Testis (tissue), 2 donors: ENCODE measurements at regions not wholly inside any gene's neighbourhood (a gene's known extent, or its start where the extent isn't known, plus 50 kb on each side); places are given as distances from the start of the nearest gene placed in this dataset.

Source experiments
- DNase-seq: peaks from one replicate; pipeline ENCODE4 v3.0.0-alpha.2; 2019
- H3K27ac ChIP-seq, 2 donors: fragments of 200-600 bp; sonication (generic); one replicate each; pipeline ENCODE4 v1.5.1; 2019
- H3K27me3 ChIP-seq: fragments of 200-600 bp; sonication (generic); one replicate; pipeline ENCODE4 v1.5.1; 2019
- H3K36me3 ChIP-seq: fragments of 200-600 bp; sonication (generic); one replicate; pipeline ENCODE4 v1.5.1; 2017; ENCODE audit warnings: low read depth; ENCODE audit errors: missing control alignments
- H3K4me1 ChIP-seq: fragments of 200-600 bp; sonication (generic); one replicate; pipeline ENCODE4 v1.5.1; 2019
- H3K4me3 ChIP-seq, 2 donors: fragments of 200-600 bp; sonication (generic); one replicate each; pipeline ENCODE4 v1.5.1; 2017 to 2019
- H3K9me3 ChIP-seq: fragments of 200-600 bp; sonication (generic); one replicate; pipeline ENCODE4 v1.5.1; 2017
- CTCF ChIP-seq, 3 experiments: fragments of 450-650 bp in 2 of 3; fragments of 200-600 bp in 1 of 3; sonication (generic) in 1 of 3; IDR thresholded peaks; one replicate each; pipeline ENCODE4 v1.5.1; 2016 to 2019; ENCODE audit warnings: antibody characterized with exemption in 3 of 3, mild to moderate bottlenecking in 2 of 3, moderate library complexity in 1 of 3
- POLR2A ChIP-seq: fragments of 450-650 bp; IDR thresholded peaks from one replicate; pipeline ENCODE4 v1.6.1; 2017; ENCODE audit warnings: antibody characterized with exemption, mild to moderate bottlenecking, moderate library complexity
- WGBS, 2 donors: methylation state at CpG; one replicate each; pipeline ENCODE4 v1.1.5; 2018; 5-methylcytosine and 5-hydroxymethylcytosine counted together
- intact Hi-C: fragments of 100-400 bp; cut with DNase I; formaldehyde crosslinking; loops from one replicate; pipeline ENCODE4 v1.15.1; 2023; ENCODE audit warnings: low total_unique reads

GRCh38 chr1:29876441-29876840, 640.1 kb downstream of the PTPRU start:
- TF ChIP-seq POLR2A, result no peak

GRCh38 chr1:29875557-29876028, 639.3 kb downstream of the PTPRU start:
- TF ChIP-seq CTCF (IDR thresholded peaks at IDR 0.05) (no peak), POLR2A (no peak)
- no peaks in the 10 kb centered on the region for H3K27me3 ChIP-seq
- H3K4me1 ChIP-seq, result no peaks in the 10 kb centered on the region
- no peaks in the 10 kb centered on the region for H3K9me3 ChIP-seq
- 49 to 50% methylated on average over 2 of the region's 2 CpGs for WGBS, 2 donors
- intact Hi-C loops, result no loop called here
- H3K27ac ChIP-seq, result no peak overlapping the region
- no peaks in the 10 kb centered on the region for H3K36me3 ChIP-seq
- H3K4me3 ChIP-seq, result no peak overlapping the region
- no peak for DNase-seq

More at GRCh38 chr1:29876441-29876840, 640.1 kb downstream of the PTPRU start:
- DNase-seq, result no peak
- Histone ChIP-seq H3K4me3 (no peak overlapping the region), H3K9me3 (no peaks in the 10 kb centered on the region), H3K36me3 (no peaks in the 10 kb centered on the region), H3K27ac (no peak overlapping the region), H3K27me3 (no peaks in the 10 kb centered on the region), H3K4me1 (no peaks in the 10 kb centered on the region)
- 89 to 90% methylated on average over 6 of the region's 6 CpGs for WGBS, 2 donors
- intact Hi-C loops, result no loop called here

- intact Hi-C loops, result no loop called here
- Histone ChIP-seq H3K36me3 (no peaks in the 10 kb centered on the region), H3K27ac (no peak overlapping the region), H3K4me3 (no peak overlapping the region), H3K9me3 (no peaks in the 10 kb centered on the region), H3K27me3 (no peaks in the 10 kb centered on the region), H3K4me1 (no peaks in the 10 kb centered on the region)
- WGBS, 2 donors, result 96 to 100% methylated on average over 2 to 3 of the region's 3 CpGs
- no peak for TF ChIP-seq CTCF (IDR thresholded peaks at IDR 0.05)
- no peak for TF ChIP-seq POLR2A
- no peak for DNase-seq
Observed at GRCh38 chr1:29870621-29871020, 634.3 kb downstream of the PTPRU start.

- Histone ChIP-seq H3K4me3 (no peak overlapping the region), H3K4me1 (no peaks in the 10 kb centered on the region), H3K36me3 (no peaks in the 10 kb centered on the region), H3K27me3 (no peaks in the 10 kb centered on the region), H3K9me3 (no peaks in the 10 kb centered on the region), H3K27ac (no peak overlapping the region)
- TF ChIP-seq POLR2A (no peak), CTCF (IDR thresholded peaks at IDR 0.05) (no peak)
- intact Hi-C loops, result no loop called here
- 90 to 97% methylated on average over 2 of the region's 2 CpGs for WGBS, 2 donors
- DNase-seq, result no peak
Observed at GRCh38 chr1:29869802-29870201, 633.5 kb downstream of the PTPRU start.

GRCh38 chr1:29868944-29869343, 632.6 kb downstream of the PTPRU start:
- H3K4me1 ChIP-seq, result no peaks in the 10 kb centered on the region
- H3K27me3 ChIP-seq, result no peaks in the 10 kb centered on the region
- WGBS, 2 donors, result 47 to 69% methylated on average over 6 of the region's 6 CpGs
- no peaks in the 10 kb centered on the region for H3K9me3 ChIP-seq
- H3K27ac ChIP-seq, result no peak overlapping the region
- no peaks in the 10 kb centered on the region for H3K36me3 ChIP-seq
- TF ChIP-seq CTCF (IDR thresholded peaks at IDR 0.05) (no peak), POLR2A (no peak)
- no peak for DNase-seq
- intact Hi-C loops, result no loop called here
- no peak overlapping the region for H3K4me3 ChIP-seq
